Natural killer cell treated with Interleukin-12 subunit alpha and Interleukin-12 subunit beta and Interleukin-15 and Interleukin-18, amount 100 ng/mL, for 72 hours (primary cell): ENCODE measurements at regions not wholly inside any gene's neighbourhood (a gene's known extent, or its start where the extent isn't known, plus 50 kb on each side); places are given as distances from the start of the nearest gene placed in this dataset.

ENCODE experiments used
- ATAC-seq, 2 donors: fragments of 150-1000 bp; cut with Tn5 transposase in 1 of 2; sonication (Bioruptor Pico), chemical (Tn5 transposase) in 1 of 2; 2 replicates each; pipeline ENCODE4 v1.10.0; 2021
- DNase-seq: peaks from one replicate; pipeline ENCODE4 v3.0.0; 2022; ENCODE audit warnings: low spot score
- H3K27ac Mint-ChIP-seq, 2 donors: 1 replicate in 1 of 2; 2 replicates in 1 of 2; pipeline ENCODE4 v1.8.0; 2022; ENCODE audit warnings: mixed read lengths in 2 of 2, mild to moderate bottlenecking in 1 of 2, moderate library complexity in 1 of 2
- H3K27me3 Mint-ChIP-seq, 2 donors: 1 replicate in 1 of 2; 2 replicates in 1 of 2; pipeline ENCODE4 v1.8.0; 2022; ENCODE audit warnings: mixed read lengths in 2 of 2
- H3K36me3 Mint-ChIP-seq: one replicate; pipeline ENCODE4 v1.8.0; 2022; ENCODE audit warnings: mixed read lengths
- H3K4me1 Mint-ChIP-seq, 2 donors: 1 replicate in 1 of 2; 2 replicates in 1 of 2; pipeline ENCODE4 v1.8.0; 2022; ENCODE audit warnings: low read depth in 2 of 2, mixed read lengths in 2 of 2, mild to moderate bottlenecking in 1 of 2
- H3K4me3 Mint-ChIP-seq: one replicate; pipeline ENCODE4 v1.8.0; 2022; ENCODE audit warnings: mixed read lengths
- H3K9me3 Mint-ChIP-seq: 2 replicates; pipeline ENCODE4 v1.8.0; 2022; ENCODE audit warnings: mixed read lengths

GRCh38 chr3:18965781-18966180 is 182.5 kb upstream of the KCNH8 start:
- Mint-ChIP-seq H3K36me3 (no peaks in the 10 kb centered on the region), H3K27me3 (peaks cover 14 to 15% of the 10 kb centered on the region in 2 donors), H3K27ac (no peak overlapping the region), H3K4me1 (no peaks in the 10 kb centered on the region), H3K9me3 (peaks cover 3% of the 10 kb centered on the region), H3K4me3 (no peak overlapping the region)
- DNase-seq = no peak
- no peak for ATAC-seq

- Mint-ChIP-seq H3K4me3 (no peak overlapping the region), H3K27ac (no peak overlapping the region), H3K27me3 (peaks cover 14% of the 10 kb centered on the region in 2 donors), H3K4me1 (no peaks in the 10 kb centered on the region), H3K9me3 (peaks cover 3% of the 10 kb centered on the region), H3K36me3 (no peaks in the 10 kb centered on the region)
- ATAC-seq = no peak
- DNase-seq = no peak
Observed at GRCh38 chr3:18964640-18965039, 183.7 kb upstream of the KCNH8 start.

GRCh38 chr3:18951333-18951732 is 197.0 kb upstream of the KCNH8 start:
- Mint-ChIP-seq H3K27me3 (peaks cover 22 to 36% of the 10 kb centered on the region in 2 donors), H3K9me3 (no peaks in the 10 kb centered on the region), H3K36me3 (no peaks in the 10 kb centered on the region), H3K27ac (no peak overlapping the region), H3K4me1 (no peaks in the 10 kb centered on the region), H3K4me3 (no peak overlapping the region)
- ATAC-seq = no peak
- DNase-seq = no peak

GRCh38 chr3:18946524-18946923 is 201.8 kb upstream of the KCNH8 start:
- H3K27me3 Mint-ChIP-seq = peaks cover 18 to 34% of the 10 kb centered on the region in 2 donors

GRCh38 chr3:18937574-18937973 is 210.7 kb upstream of the KCNH8 start:
- H3K4me1 Mint-ChIP-seq = no peaks in the 10 kb centered on the region
- no peak overlapping the region for H3K4me3 Mint-ChIP-seq
- no peaks in the 10 kb centered on the region for H3K36me3 Mint-ChIP-seq
- no peaks in the 10 kb centered on the region for H3K9me3 Mint-ChIP-seq
- H3K27me3 Mint-ChIP-seq = peaks cover 0 to 6% of the 10 kb centered on the region in 2 donors
- no peak overlapping the region for H3K27ac Mint-ChIP-seq
- DNase-seq (no peak), ATAC-seq (peak in 1 of 2 donors; percentile 62)

More at GRCh38 chr3:18946524-18946923, 201.8 kb upstream of the KCNH8 start:
- no peak overlapping the region for H3K27ac Mint-ChIP-seq
- no peaks in the 10 kb centered on the region for H3K4me1 Mint-ChIP-seq
- H3K9me3 Mint-ChIP-seq = no peaks in the 10 kb centered on the region
- DNase-seq (no peak), ATAC-seq (no peak)
- no peaks in the 10 kb centered on the region for H3K36me3 Mint-ChIP-seq
- no peak overlapping the region for H3K4me3 Mint-ChIP-seq

- Mint-ChIP-seq H3K9me3 (peaks cover 9% of the 10 kb centered on the region), H3K4me3 (no peak overlapping the region), H3K27me3 (peaks cover 20 to 42% of the 10 kb centered on the region in 2 donors), H3K36me3 (peaks cover 6% of the 10 kb centered on the region), H3K4me1 (no peaks in the 10 kb centered on the region), H3K27ac (no peak overlapping the region)
- ATAC-seq (no peak), DNase-seq (no peak)
Observed at GRCh38 chr3:18919158-18919557, 229.2 kb upstream of the KCNH8 start.

- no peaks in the 10 kb centered on the region for H3K4me1 Mint-ChIP-seq
- H3K27me3 Mint-ChIP-seq = peaks cover 18 to 48% of the 10 kb centered on the region in 2 donors
- DNase-seq = no peak
- ATAC-seq = no peak
- no peak overlapping the region for H3K4me3 Mint-ChIP-seq
- H3K36me3 Mint-ChIP-seq = peaks cover 6% of the 10 kb centered on the region
- H3K9me3 Mint-ChIP-seq = peaks cover 9% of the 10 kb centered on the region
- H3K27ac Mint-ChIP-seq = no peak overlapping the region
Observed at GRCh38 chr3:18917923-18918322, 230.4 kb upstream of the KCNH8 start.

GRCh38 chr3:18902081-18902793 is 246.1 kb upstream of the KCNH8 start:
- no peak overlapping the region for H3K4me3 Mint-ChIP-seq
- no peaks in the 10 kb centered on the region for H3K9me3 Mint-ChIP-seq
- ATAC-seq (no peak), DNase-seq (no peak)
- peaks cover 15 to 27% of the 10 kb centered on the region in 2 donors for H3K27me3 Mint-ChIP-seq
- no peaks in the 10 kb centered on the region for H3K36me3 Mint-ChIP-seq
- H3K4me1 Mint-ChIP-seq = peaks cover 0 to 7% of the 10 kb centered on the region in 2 donors
- H3K27ac Mint-ChIP-seq = no peak overlapping the region

- H3K27me3 Mint-ChIP-seq = peaks cover 18 to 34% of the 10 kb centered on the region in 2 donors
- no peak overlapping the region for H3K27ac Mint-ChIP-seq
- H3K4me1 Mint-ChIP-seq = peaks cover 0 to 7% of the 10 kb centered on the region in 2 donors
- no peaks in the 10 kb centered on the region for H3K9me3 Mint-ChIP-seq
- H3K36me3 Mint-ChIP-seq = no peaks in the 10 kb centered on the region
- DNase-seq (no peak), ATAC-seq (no peak)
- no peak overlapping the region for H3K4me3 Mint-ChIP-seq
Observed at GRCh38 chr3:18901571-18901970, 246.7 kb upstream of the KCNH8 start.

- H3K27me3 Mint-ChIP-seq = peaks cover 23 to 40% of the 10 kb centered on the region in 2 donors
- H3K27ac Mint-ChIP-seq = no peak overlapping the region
- DNase-seq (no peak), ATAC-seq (no peak)
- H3K4me1 Mint-ChIP-seq = peaks cover 0 to 7% of the 10 kb centered on the region in 2 donors
- no peaks in the 10 kb centered on the region for H3K9me3 Mint-ChIP-seq
- no peak overlapping the region for H3K4me3 Mint-ChIP-seq
- H3K36me3 Mint-ChIP-seq = no peaks in the 10 kb centered on the region
Observed at GRCh38 chr3:18900994-18901393, 247.3 kb upstream of the KCNH8 start.

GRCh38 chr3:18898911-18899310 is 249.4 kb upstream of the KCNH8 start:
- Mint-ChIP-seq H3K4me1 (peaks cover 0 to 7% of the 10 kb centered on the region in 2 donors), H3K9me3 (no peaks in the 10 kb centered on the region), H3K36me3 (no peaks in the 10 kb centered on the region), H3K27me3 (peaks cover 26 to 38% of the 10 kb centered on the region in 2 donors), H3K27ac (no peak overlapping the region), H3K4me3 (no peak overlapping the region)
- ATAC-seq = no peak
- no peak for DNase-seq

- Mint-ChIP-seq H3K4me3 (no peak overlapping the region), H3K27ac (no peak overlapping the region), H3K27me3 (peaks cover 34 to 63% of the 10 kb centered on the region in 2 donors), H3K9me3 (no peaks in the 10 kb centered on the region), H3K36me3 (no peaks in the 10 kb centered on the region), H3K4me1 (peaks cover 12 to 23% of the 10 kb centered on the region in 2 donors)
- DNase-seq (no peak), ATAC-seq (no peak)
Observed at GRCh38 chr3:18892756-18893155, 255.6 kb upstream of the KCNH8 start.

GRCh38 chr3:18892047-18892446 is 256.3 kb upstream of the KCNH8 start:
- DNase-seq (no peak), ATAC-seq (no peak)
- Mint-ChIP-seq H3K4me3 (peak overlapping the region; percentile 24), H3K4me1 (peaks cover 12 to 23% of the 10 kb centered on the region in 2 donors), H3K27me3 (peaks cover 37 to 65% of the 10 kb centered on the region in 2 donors), H3K27ac (no peak overlapping the region), H3K9me3 (no peaks in the 10 kb centered on the region), H3K36me3 (no peaks in the 10 kb centered on the region)

GRCh38 chr3:18891641-18892040 is 256.7 kb upstream of the KCNH8 start:
- no peak for DNase-seq
- H3K27ac Mint-ChIP-seq = no peak overlapping the region

More at GRCh38 chr3:18891641-18892040, 256.7 kb upstream of the KCNH8 start:
- Mint-ChIP-seq H3K4me1 (peaks cover 12 to 23% of the 10 kb centered on the region in 2 donors), H3K27me3 (peaks cover 38 to 65% of the 10 kb centered on the region in 2 donors), H3K4me3 (peak overlapping the region; percentile 24), H3K9me3 (no peaks in the 10 kb centered on the region), H3K36me3 (no peaks in the 10 kb centered on the region)
- ATAC-seq = peak; percentile 56 to 64
